GM19351 (cell line): ENCODE measurements at regions not wholly inside any gene's neighbourhood (a gene's known extent, or its start where the extent isn't known, plus 50 kb on each side); places are given as distances from the start of the nearest gene placed in this dataset.
"Not testable (repeated sequence)": the region's sequence is repeated elsewhere in the genome, so short reads cannot be mapped to it uniquely, and the experiment has no call there.

ENCODE experiments used
- ATAC-seq: cut with Tn5 transposase; IDR thresholded peaks from one replicate; pipeline ENCODE4 v1.9.1; 2021; ENCODE audit warnings: mild to moderate bottlenecking, moderate library complexity; ENCODE audit not compliant: unreplicated experiment

DNA sequence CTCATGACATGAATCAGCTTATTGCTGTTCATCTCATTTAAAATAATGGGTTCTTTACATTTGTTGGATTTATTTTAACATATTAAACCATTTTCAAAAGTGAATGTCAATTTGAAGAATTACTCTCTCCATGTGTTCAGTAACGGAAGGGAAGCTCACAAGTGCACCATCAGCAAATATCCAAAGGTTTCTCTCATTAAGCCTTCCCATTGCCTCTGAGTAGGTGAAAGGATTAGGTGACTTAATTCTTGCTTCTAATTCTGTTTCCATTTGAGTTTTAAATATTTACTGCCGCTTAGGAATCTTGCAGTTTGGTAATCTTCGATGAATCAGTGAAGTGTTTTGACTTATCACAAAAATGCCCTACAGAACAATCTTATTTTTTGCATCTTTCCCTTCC is 145.1 kb upstream of the NYAP2 start:
- ATAC-seq: no peak

DNA sequence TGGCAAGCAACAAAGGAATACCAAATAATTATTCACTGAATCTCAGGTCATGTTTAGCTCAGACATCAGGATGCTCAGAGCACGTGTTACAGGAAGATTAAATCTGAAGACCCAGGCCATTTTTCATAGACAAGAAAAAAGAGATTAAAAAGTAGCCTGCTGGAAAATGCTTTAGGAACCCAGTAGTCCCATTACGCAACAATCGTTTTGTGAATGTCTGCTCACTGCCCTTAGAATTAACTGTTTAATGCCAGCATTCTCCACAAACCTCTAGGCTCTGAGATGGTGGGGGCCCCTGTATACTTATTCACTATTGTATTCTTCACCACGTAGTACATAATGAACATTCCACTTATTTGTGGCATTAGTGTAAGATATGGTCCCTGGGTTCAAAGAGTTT is 154.6 kb upstream of the NYAP2 start:
- no peak for ATAC-seq

DNA sequence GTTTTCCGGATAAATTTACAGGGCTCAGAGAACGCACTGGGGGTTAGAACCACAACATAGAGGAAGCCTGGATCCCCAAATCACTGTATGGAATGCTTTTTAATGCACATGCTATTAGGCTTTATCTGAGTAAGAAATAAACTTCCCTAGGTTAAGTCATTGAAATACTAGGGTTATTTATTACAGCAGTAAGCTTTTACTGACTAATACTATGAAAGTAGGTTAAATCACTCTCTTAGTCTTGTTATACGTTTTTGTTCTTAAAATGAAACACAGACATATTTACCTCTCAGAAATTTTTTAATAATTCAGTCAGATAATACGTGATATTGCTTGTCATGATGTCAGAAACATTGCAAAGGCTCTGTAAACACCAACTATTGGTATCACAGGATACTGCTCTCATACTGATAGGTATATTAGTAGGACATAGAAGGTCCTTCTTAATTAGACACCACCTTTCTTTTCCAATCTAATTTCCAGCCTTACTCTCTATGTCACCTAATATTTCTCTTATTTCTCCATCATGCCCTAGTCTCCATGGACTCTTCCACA is 162.7 kb upstream of the NYAP2 start:
- no peak for ATAC-seq

DNA sequence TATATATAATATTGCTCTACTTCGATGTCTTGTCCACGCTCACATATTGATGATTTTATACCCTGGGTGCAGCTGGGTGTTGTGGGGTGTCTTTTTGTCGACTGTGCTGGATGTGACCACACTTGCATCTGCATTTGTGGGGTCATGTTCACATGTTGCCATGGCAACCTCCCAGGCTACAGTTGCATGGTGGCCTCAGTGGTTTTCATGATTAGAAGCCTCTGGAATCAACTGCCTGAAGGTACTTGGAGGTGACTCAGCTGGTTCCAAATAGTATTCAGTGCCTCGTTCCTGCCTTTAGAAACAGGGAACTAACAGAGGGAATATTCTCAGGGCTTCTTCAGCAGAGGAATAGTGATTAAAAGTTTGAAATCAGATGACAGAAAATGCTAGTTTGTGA is 166.3 kb upstream of the NYAP2 start:
- no peak for ATAC-seq

DNA sequence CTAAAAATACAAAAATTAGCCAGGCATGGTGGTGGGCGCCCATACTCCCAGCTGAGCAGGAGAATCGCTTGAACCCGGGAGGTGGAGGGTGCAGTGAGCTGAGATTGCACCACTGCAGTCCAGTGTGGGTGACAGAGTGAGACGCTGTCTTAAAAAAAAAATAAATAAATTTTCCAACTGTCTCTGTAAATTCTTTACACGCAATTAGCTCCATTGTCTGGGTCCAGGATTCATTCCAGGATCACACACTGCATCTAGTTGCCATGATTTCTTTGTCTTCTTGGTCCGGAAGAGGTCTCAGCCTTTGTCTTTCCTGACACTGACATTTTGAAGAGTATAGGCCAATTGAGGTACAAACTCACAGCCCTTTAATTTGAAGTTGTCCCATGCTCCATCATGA is 167.6 kb upstream of the NYAP2 start:
- no peak for ATAC-seq

DNA sequence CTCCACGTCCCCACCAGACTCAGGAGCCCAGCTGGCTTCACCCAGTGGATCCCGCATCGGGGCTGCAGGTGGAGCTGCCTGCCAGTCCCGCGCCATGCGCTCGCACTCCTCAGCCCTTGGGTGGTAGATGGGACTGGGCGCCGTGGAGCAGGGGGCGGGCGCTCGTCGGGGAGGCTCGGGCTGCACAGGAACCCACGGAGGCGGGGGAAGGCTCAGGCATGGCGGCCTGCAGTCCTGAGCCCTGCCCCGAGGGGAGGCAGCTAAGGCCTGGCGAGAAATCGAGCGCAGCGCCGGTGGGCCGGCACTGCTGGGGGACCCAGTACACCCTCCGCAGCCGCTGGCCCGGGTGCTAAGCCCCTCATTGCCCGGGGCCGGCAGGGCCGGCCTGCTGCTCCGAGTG is 170.2 kb upstream of the NYAP2 start:
- ATAC-seq: not testable (repeated sequence)

DNA sequence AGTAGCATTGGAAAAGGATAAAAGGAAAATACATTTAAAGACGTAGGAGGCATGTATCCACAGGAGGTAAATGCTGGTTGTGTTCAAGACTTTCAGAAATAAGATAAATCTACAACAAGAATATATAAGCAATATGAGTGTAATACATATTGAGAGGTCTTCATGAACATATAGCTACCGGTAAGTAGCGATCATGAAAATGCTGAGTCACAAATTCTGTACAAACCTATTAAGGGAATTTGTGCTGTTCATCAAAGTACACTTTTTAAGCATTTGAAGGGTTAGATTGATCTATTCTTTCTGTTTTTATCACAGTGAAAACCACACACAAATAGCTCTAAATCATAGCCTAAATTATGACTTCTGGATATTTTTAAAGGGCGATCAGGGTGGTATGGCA is 173.1 kb upstream of the NYAP2 start:
- no peak for ATAC-seq

DNA sequence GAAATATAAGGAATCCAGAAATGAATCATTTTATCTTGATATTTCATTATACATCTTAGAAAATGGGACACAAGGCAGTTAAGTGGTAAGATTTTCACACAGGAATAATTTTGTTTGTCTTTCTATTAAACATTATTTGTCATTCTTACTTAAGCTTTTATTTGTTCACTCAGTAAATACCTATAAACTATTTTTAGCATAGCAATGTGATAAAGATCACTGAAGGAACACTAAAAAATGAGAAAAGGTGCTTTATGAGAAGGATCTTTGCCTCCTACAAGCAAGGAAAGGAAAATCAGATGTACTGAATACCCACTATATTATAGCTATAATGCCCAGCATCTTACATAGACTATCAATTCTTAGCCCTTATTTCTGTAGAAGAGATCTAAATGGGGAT is 176.2 kb upstream of the NYAP2 start:
- ATAC-seq: no peak

DNA sequence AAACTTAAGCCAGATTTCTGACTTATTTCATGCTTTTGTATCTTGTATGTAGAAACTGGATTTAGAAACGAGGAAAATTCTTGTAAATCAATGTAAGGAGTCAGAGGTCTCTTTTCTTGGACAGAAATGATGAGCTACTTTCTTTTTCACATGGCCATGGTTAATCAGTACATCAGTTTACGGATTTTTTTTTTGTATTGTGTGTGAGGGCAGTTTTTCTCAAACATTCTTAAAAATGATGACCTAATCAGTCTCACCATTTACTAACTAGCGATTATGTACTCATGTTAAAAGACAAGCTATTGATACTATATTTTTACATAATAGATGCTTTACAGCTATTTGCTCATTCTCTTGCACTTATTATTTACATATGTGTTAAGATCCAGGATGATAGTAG is 165.2 kb upstream of the DOCK10 start:
- no peak for ATAC-seq

DNA sequence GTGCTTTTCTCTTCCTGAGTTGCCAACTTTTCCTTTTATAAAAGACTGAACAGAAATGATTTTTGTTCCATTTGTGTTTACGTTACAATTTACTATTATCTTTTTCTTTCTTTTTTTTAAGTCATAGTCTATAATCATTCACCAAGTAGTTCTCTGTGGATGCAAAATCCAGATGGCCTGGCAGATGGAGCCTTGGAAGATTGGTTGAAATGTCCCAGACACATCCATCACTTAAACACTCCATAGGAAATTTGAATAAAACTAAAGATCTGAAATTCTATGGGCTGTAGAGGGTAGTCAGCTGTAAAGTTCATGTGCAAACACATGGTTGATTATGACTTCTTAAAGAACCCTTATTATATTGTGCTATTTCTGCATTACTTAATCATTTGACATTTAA is 164.8 kb upstream of the DOCK10 start:
- ATAC-seq: no peak

DNA sequence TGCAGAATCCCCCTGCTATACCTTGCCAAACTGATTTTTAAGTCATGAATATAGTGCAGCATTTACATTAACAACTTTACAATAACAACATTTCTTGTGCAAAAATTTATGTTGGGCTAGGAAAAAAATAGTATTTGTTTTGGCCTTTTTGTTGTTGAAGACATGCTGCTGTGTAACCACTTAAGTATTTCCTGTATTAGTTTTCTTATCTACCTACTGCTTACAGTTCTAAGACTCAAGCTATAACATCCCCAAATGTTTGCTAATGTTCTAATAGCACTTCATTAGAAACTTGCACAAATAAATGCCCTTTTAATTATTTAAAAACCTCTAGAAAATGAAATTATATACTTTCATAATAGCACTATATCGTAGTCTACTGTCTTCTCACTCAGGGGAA is 154.3 kb upstream of the DOCK10 start:
- no peak for ATAC-seq

DNA sequence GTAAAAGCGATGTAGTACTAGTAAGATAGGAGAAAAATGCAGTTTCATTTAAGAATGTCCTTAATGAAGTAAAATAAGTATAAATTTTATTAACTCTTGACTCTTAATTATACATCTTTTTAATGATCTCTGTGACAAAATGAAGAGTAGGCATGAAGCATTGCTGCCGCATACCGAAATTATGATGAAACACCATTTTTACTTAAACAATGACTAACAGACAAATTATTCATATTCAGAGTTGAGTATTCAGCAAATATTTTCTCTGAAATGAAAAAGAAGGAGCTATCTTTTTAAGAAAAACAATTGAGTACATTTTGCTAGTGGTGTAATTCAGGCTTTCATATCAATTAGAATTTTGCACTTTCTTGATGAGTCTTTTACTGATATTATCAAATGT is 150.6 kb upstream of the DOCK10 start:
- ATAC-seq: no peak

DNA sequence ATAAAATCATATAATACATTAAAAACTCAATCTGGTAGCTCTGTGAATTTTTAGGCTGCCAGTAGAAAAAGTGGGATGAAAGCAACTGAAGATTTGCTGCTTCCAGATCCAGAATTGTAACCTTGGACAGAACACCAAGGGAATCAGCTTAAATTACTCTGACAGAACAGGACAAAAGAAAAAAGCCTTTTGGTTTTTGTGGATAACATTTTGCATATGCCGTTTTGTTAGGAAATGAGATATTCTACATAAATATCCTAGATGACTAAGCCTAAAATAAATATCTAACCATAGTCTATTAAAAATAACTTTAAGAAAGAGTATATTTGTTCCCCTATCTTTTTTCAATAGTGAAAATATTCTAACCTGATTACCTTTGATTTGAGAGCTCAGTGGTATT is 148.7 kb upstream of the DOCK10 start:
- ATAC-seq: no peak

DNA sequence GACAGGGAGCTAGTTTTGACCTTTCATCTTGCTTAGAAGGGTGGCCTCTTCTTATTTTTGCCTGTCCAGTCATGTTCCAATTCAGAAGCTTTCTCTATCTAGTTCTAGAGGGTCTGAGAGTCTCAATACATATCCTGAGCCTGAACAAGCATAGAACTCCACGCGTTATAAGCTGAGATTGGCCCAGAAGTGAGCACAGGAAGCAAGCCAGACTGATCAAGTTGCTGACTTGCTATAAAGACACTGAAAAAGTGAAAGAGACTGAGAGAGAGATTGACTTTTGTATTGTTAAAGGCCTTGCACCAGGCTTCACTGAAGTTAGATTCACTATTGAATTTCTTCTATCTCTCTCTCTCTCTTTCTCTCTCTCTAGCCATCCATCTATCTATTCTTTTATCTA is 142.7 kb upstream of the DOCK10 start:
- ATAC-seq: no peak

DNA sequence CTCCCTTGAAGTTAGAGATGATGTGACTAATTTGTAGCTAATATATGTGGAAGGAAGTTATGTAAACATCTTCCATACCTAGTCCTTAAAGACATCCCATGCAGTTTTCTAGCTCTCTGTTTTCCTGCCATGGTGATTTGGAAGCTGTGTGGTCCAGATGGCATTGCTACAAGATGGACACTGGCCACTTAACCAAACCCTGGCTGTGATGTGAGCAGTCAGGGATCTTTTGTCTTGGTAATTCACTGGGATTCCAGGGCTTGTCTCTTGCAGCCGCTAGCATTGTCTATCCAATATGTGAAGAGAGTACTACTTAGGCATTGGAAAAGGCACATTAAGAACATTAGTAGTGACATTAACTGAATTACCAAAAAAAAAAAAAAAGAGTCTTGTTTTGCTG is 139.9 kb upstream of the DOCK10 start:
- ATAC-seq: no peak

DNA sequence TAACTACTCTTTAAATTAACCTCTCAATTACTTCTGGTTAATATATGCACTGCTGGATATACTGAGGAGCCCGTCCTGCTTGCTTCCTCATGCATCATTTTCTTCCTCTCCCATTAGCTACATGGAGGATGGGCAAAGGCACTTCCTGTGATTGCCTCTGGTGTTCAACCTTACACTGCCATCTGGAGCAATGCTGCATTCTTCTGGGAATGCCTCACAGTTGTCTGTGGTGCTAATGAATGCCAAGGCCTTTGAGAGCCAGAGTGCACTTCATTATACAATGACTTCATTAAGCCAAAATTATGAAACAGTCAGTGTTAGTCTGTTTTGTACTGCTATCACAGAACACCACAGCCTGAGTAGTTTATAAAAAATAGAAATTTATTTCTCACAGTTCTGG is 134.8 kb upstream of the DOCK10 start:
- ATAC-seq: no peak

DNA sequence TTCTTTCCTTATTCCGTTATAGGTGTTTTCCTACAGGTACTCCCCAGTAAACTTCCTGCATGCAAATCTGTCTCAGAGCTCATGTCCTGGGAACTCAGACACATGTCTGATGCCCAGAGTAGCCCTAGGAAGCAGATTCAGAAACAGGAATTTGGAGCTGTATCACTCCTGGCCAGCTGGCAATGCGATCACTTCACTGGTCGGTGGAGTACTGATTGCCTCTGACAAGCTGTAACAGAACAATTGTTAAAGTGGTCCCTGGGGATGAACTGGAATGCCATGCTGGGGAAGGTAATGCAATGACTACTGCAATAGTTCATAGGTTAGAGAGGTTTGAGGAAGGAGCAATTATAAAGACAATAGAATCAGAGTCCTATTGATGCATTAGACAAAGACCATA is 131.6 kb upstream of the DOCK10 start:
- ATAC-seq: no peak

DNA sequence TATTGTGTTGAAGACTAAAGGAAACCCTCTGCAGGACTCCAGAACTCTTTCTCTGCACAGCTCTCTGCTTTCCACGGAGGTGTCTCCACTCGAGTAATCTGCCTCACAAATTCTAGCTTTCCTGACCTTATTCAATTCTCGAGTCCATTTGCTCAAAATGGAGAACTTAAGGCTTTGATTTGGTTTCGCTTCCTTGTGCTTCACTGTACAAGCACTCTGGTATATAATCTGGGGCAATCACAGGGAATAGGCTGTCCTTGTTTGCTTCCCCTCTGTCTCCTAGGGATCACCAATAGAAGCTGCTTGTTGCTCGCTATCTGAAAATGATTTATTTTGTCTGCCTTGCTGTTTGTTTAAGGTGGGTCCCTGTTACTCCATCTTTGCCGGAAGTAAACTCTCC is 129.1 kb upstream of the DOCK10 start:
- no peak for ATAC-seq

DNA sequence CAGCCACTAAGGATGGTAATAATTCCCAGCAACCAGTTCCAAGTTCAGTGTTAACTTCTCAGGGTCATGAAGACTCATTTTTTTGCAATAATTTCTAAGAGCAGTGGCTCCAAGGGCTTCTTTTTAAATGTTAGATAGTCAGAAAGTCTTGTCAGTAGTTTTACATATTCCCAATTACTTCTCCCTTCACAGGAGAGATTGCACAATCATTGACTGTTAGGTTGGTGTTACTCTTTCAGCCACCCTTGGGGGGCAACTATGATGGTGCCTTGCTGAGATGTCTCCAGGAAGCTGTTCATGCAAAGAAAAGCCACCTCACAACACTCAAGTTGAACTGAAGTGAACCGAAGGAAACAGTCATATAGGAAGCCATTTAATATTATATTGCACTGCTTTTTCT is 127.9 kb upstream of the DOCK10 start:
- ATAC-seq: no peak

DNA sequence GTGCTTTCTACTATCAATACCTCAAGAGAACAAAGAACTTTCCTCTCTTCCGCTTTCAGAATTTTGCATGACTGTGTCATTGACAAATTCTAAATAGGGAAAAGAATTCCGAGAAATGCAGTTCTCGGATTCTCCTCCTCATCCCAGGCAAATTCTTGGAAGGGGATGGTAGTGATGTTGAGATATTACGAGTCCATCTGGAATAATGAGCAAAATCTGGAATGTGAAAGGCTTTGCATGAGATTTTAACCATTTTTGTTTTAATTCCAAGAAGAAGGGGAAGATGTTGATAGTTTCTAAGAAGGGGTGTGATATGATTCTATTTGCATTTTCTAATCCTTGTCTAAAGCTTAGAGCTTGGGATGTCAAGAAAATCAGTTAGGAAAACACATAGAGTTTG is 127.1 kb upstream of the DOCK10 start:
- ATAC-seq: no peak

DNA sequence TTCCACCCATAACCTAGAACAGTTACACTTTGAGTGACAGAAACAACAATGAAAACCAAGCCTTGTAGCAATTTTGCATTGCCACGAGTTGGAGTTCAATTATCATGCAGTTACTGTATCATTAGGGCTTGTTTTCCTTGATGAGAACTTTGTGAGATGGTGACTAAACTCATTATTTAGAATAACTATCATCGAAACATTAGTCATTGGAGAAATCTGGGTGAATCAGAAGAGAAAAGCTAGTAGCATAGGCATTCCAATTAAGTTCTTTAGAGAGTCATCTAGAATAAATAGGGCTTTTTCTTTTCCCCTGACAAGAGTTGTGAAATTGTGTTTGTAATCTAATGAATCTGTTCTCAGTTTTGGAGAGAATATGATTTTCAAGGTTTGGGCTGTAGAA is 122.8 kb upstream of the DOCK10 start:
- ATAC-seq: no peak

DNA sequence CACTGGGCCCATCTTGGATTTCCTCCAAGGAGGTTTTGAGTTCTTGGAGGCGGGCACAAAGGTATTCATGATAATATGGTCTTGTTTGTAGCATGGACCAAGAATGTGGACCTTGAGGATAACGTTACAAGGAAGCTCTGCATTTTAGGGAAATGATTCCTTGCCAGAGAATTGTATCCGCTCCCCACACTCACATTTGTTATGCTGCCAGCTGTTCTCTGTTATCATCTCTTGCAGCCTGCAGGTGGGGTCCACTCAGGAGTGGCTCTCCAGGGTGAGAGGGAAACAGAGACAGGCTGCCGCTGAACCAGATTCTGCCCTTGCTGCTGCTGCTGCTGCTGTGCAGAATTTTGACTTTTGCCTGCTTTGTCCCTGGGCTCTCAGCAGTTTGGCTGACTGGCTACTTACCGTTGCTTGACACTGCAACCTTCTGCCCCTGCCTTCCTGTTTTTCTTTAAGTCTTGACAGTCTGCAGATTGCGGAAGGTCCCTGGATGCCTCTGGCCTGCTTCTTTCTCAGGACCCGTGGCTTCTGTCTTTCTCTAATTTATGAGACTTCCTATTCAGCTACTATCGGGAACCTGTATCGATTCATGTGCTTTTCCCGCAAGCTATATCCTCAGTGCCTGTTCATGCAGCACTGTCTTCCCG is 122.3 kb upstream of the DOCK10 start:
- no peak for ATAC-seq

DNA sequence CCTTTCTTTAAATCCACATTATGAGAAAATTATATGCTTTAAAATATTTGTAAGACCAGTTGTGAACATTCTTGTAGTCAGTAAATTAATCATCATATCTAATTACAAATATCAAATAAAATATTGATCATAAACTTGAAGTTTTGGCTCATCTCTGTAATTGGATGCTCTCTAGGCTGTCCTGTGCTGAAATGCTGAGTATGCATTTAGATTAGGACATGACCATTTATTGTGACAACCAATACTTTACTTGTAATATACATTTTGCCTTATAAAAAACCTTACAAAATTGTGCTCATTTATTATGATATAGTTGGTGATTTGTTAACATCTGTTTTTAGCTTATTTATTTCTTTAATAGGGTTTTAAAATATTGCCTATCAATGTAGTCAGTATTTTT is 116.1 kb upstream of the DOCK10 start:
- no peak for ATAC-seq
